ENCODE measurements at regions not wholly inside any gene's neighbourhood (a gene's known extent, or its start where the extent isn't known, plus 50 kb on each side); places are given as distances from the start of the nearest gene placed in this dataset.

GRCh38 chr5:58074222-58074621, 385.7 kb downstream of the PLK2 start:
- Histone ChIP-seq H3K27ac (ENCODE audit: low read length) (no peak overlapping the region), H3K36me3 (ENCODE audit: insufficient read depth, low read length) (no peaks in the 10 kb centered on the region), H3K4me1 (ENCODE audit: insufficient read depth, low read length) (no peaks in the 10 kb centered on the region), H3K9me3 (ENCODE audit: insufficient read depth, low read length, severe bottlenecking) (no peaks in the 10 kb centered on the region), H4K20me1 (ENCODE audit: insufficient read depth, low read length) (no peaks in the 10 kb centered on the region), H2AFZ (ENCODE audit: low read depth, low read length) (no peak overlapping the region), H3K27me3 (ENCODE audit: insufficient read depth, low read length, poor library complexity) (no peaks in the 10 kb centered on the region), H3K4me2 (ENCODE audit: insufficient read depth, low read length) (no peak overlapping the region), H3K9ac (ENCODE audit: low read depth, low read length) (no peak overlapping the region), H3K4me3 (ENCODE audit: low read depth in 1 of 2, low read length in 2 of 2) (no peak overlapping the region), H3K79me2 (ENCODE audit: insufficient read depth, low read length) (no peaks in the 10 kb centered on the region)
- no peak for ATAC-seq (ENCODE audit: insufficient read depth, low read depth)
- DNase-seq, result no peak
- no peak for TF ChIP-seq CTCF (IDR thresholded peaks at IDR 0.05; ENCODE audit: borderline replicate concordance, extremely low read depth, low read length, poor library complexity, severe bottlenecking)
- TF ChIP-seq EZH2 (IDR thresholded peaks at IDR 0.05; ENCODE audit: borderline replicate concordance, low read depth, low read length, severe bottlenecking), result no peak

- Histone ChIP-seq H3K36me3 (ENCODE audit: insufficient read depth, low read length) (no peaks in the 10 kb centered on the region), H2AFZ (ENCODE audit: low read depth, low read length) (no peak overlapping the region), H3K4me2 (ENCODE audit: insufficient read depth, low read length) (no peak overlapping the region), H3K4me1 (ENCODE audit: insufficient read depth, low read length) (no peaks in the 10 kb centered on the region), H3K9ac (ENCODE audit: low read depth, low read length) (no peak overlapping the region), H3K9me3 (ENCODE audit: insufficient read depth, low read length, severe bottlenecking) (no peaks in the 10 kb centered on the region), H3K27me3 (ENCODE audit: insufficient read depth, low read length, poor library complexity) (no peaks in the 10 kb centered on the region), H4K20me1 (ENCODE audit: insufficient read depth, low read length) (no peaks in the 10 kb centered on the region), H3K79me2 (ENCODE audit: insufficient read depth, low read length) (no peaks in the 10 kb centered on the region), H3K27ac (ENCODE audit: low read length) (no peak overlapping the region), H3K4me3 (ENCODE audit: low read depth in 1 of 2, low read length in 2 of 2) (no peak overlapping the region)
- ATAC-seq (ENCODE audit: insufficient read depth, low read depth) (no peak), DNase-seq (no peak)
- no peak for TF ChIP-seq EZH2 (IDR thresholded peaks at IDR 0.05; ENCODE audit: borderline replicate concordance, low read depth, low read length, severe bottlenecking)
- TF ChIP-seq CTCF (IDR thresholded peaks at IDR 0.05; ENCODE audit: borderline replicate concordance, extremely low read depth, low read length, poor library complexity, severe bottlenecking), result no peak
These were observed 386.6 kb downstream of the PLK2 start for GRCh38 chr5:58073243-58073642.

GRCh38 chr5:58072300-58072965, 387.5 kb downstream of the PLK2 start:
- Histone ChIP-seq H3K36me3 (ENCODE audit: insufficient read depth, low read length) (no peaks in the 10 kb centered on the region), H4K20me1 (ENCODE audit: insufficient read depth, low read length) (no peaks in the 10 kb centered on the region), H3K4me1 (ENCODE audit: insufficient read depth, low read length) (no peaks in the 10 kb centered on the region), H3K4me2 (ENCODE audit: insufficient read depth, low read length) (no peak overlapping the region), H3K9ac (ENCODE audit: low read depth, low read length) (no peak overlapping the region), H3K79me2 (ENCODE audit: insufficient read depth, low read length) (no peaks in the 10 kb centered on the region), H3K4me3 (ENCODE audit: low read depth in 1 of 2, low read length in 2 of 2) (no peak overlapping the region), H3K9me3 (ENCODE audit: insufficient read depth, low read length, severe bottlenecking) (no peaks in the 10 kb centered on the region), H3K27ac (ENCODE audit: low read length) (no peak overlapping the region), H3K27me3 (ENCODE audit: insufficient read depth, low read length, poor library complexity) (no peaks in the 10 kb centered on the region), H2AFZ (ENCODE audit: low read depth, low read length) (no peak overlapping the region)
- DNase-seq (no peak), ATAC-seq (ENCODE audit: insufficient read depth, low read depth) (no peak)
- TF ChIP-seq EZH2 (IDR thresholded peaks at IDR 0.05; ENCODE audit: borderline replicate concordance, low read depth, low read length, severe bottlenecking), result no peak
- no peak for TF ChIP-seq CTCF (IDR thresholded peaks at IDR 0.05; ENCODE audit: borderline replicate concordance, extremely low read depth, low read length, poor library complexity, severe bottlenecking)
